GM12864 (cell line): ENCODE measurements at regions not wholly inside any gene's neighbourhood (a gene's known extent, or its start where the extent isn't known, plus 50 kb on each side); places are given as distances from the start of the nearest gene placed in this dataset.

Source experiments
- DNase-seq: peaks from one replicate; pipeline ENCODE4 v3.0.0-alpha.2; 2011; ENCODE audit warnings: low read depth
- H3K4me3 ChIP-seq: 2 replicates; pipeline ENCODE4 v1.5.1; 2011; ENCODE audit warnings: mild to moderate bottlenecking, low read depth, low read length, control low read depth
- TF ChIP-seq, protein P1 (sequence below): IDR thresholded peaks from 2 replicates; pipeline ENCODE4 v1.5.1; 2011; ENCODE audit warnings: low read depth, mild to moderate bottlenecking, moderate library complexity, low read length, control low read depth, inconsistent platforms; ENCODE audit errors: missing control alignments

DNA sequence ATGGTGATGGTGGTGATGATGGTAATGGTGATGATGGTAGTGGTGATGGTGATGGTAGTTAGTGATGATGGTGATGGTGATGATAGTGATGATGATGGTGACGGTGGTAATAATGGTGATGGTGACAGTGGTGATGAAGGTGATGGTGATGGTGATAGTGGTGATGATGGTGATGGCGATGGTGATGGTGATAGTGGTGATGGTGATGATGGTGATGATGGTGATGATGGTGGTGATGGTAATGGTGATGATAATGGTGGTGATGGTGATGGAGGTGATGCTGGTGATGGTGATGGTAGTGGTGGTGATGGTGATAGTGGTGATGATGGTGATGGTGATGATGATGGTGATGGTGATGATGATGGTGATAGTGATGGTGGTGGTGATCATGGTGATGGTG is 148.7 kb upstream of the TNRC6C start:
- TF ChIP-seq, protein P1, sequence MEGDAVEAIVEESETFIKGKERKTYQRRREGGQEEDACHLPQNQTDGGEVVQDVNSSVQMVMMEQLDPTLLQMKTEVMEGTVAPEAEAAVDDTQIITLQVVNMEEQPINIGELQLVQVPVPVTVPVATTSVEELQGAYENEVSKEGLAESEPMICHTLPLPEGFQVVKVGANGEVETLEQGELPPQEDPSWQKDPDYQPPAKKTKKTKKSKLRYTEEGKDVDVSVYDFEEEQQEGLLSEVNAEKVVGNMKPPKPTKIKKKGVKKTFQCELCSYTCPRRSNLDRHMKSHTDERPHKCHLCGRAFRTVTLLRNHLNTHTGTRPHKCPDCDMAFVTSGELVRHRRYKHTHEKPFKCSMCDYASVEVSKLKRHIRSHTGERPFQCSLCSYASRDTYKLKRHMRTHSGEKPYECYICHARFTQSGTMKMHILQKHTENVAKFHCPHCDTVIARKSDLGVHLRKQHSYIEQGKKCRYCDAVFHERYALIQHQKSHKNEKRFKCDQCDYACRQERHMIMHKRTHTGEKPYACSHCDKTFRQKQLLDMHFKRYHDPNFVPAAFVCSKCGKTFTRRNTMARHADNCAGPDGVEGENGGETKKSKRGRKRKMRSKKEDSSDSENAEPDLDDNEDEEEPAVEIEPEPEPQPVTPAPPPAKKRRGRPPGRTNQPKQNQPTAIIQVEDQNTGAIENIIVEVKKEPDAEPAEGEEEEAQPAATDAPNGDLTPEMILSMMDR: no peak
- no peak overlapping the region for H3K4me3 ChIP-seq
- DNase-seq: no peak

DNA sequence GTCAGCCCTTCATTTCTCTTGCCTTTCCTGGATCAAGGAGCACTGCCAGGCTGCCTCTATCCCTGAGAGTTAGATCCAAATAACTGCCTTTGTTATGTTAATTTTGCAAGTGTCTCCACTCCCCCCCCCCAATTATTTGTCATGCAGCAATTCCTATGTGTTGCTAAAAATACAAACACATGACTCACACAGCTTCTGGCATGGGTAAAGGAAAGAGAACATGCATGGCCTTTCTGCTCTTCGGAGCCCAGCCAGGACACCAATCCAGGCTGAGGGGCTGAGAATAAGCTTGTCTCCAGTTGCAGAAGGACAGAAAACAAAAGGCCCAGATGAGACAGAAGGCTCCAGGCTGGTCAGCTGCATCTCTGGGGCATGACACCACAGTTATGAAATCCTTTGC is 148.0 kb upstream of the TNRC6C start:
- TF ChIP-seq, protein P1: no peak
- H3K4me3 ChIP-seq: no peak overlapping the region
- no peak for DNase-seq

- no peak overlapping the region for H3K4me3 ChIP-seq
- no peak for DNase-seq
- TF ChIP-seq, protein P1: no peak
Observed at GRCh38 chr17:77811521-77811920, 147.0 kb upstream of the TNRC6C start.

GRCh38 chr17:77814091-77814772 is 144.3 kb upstream of the TNRC6C start:
- TF ChIP-seq, protein P1: no peak
- H3K4me3 ChIP-seq: no peak overlapping the region
- DNase-seq: no peak

- H3K4me3 ChIP-seq: no peak overlapping the region
- no peak for DNase-seq
- TF ChIP-seq, protein P1: no peak
Observed at GRCh38 chr17:77815127-77815905, 143.2 kb upstream of the TNRC6C start.

DNA sequence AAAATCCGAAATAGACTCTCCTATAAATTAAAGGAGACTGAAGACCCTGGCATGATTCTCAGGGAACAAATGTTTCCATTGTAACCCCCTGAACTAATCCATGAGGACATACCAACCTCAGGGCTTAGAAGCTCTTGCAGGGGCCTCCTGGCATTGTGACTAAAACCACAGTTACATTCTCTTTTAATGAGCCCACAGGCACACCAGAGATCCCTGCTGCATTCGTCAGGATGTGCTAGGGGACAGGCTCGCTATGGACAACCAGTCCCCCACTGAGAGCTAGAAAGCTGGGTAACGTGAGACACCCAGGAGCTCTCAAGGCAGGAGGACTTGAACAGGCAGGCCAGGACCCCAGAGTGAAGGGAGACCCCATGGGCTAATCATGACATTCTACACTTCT is 140.6 kb upstream of the TNRC6C start:
- no peak for DNase-seq
- TF ChIP-seq, protein P1: no peak
- H3K4me3 ChIP-seq: no peak overlapping the region
